CD8-positive, alpha-beta memory T cell (primary cell): ENCODE measurements at regions not wholly inside any gene's neighbourhood (a gene's known extent, or its start where the extent isn't known, plus 50 kb on each side); places are given as distances from the start of the nearest gene placed in this dataset.
A peak's percentile ranks its signal among the peaks of the same experiment; 100 is the strongest.

Experiments
- CTCF ChIA-PET: fragments of 350-600 bp; sonication (Branson Sonifier 250); formaldehyde crosslinking; loops from one replicate; lab custom pipeline; 2021; ENCODE audit warnings: antibody characterized with exemption; lab: Charles Lee
- POLR2A ChIA-PET: fragments of 350-600 bp; sonication (Branson Sonifier 250); formaldehyde crosslinking; loops from one replicate; lab custom pipeline; 2021; ENCODE audit warnings: antibody characterized with exemption; lab: Charles Lee
- DNase-seq, 5 donors: peaks; one replicate each; pipeline versions ENCODE4 v3.0.0 to v3.0.0-alpha.2; 2020 to 2022; ENCODE audit warnings: mixed read lengths in 1 of 5
- H3K27ac ChIP-seq: one replicate; pipeline ENCODE4 v1.7.0; 2013; ENCODE audit warnings: low read depth, mild to moderate bottlenecking, low read length, moderate library complexity
- H3K27me3 ChIP-seq: 2 replicates; pipeline ENCODE4 v1.7.0; 2013; ENCODE audit warnings: low read length, mild to moderate bottlenecking; ENCODE audit not compliant: insufficient read depth, poor library complexity, severe bottlenecking
- H3K36me3 ChIP-seq: 2 replicates; pipeline ENCODE4 v1.7.0; 2013; ENCODE audit warnings: mild to moderate bottlenecking, low read length, moderate library complexity; ENCODE audit not compliant: insufficient read depth
- H3K4me1 ChIP-seq: 2 replicates; pipeline ENCODE4 v1.7.0; 2013; ENCODE audit warnings: mild to moderate bottlenecking, low read length, moderate library complexity; ENCODE audit not compliant: insufficient read depth
- H3K4me3 ChIP-seq: 2 replicates; pipeline ENCODE4 v1.7.0; 2013; ENCODE audit warnings: mild to moderate bottlenecking, low read length
- H3K9me3 ChIP-seq: 2 replicates; pipeline ENCODE4 v1.7.0; 2013; ENCODE audit warnings: mild to moderate bottlenecking, low read length
- H3K27ac Mint-ChIP-seq, 8 donors: one replicate each; pipeline ENCODE4 v1.8.0; 2020 to 2021; ENCODE audit warnings: mixed read lengths in 8 of 8, mild to moderate bottlenecking in 6 of 8, inconsistent platforms in 3 of 8, moderate library complexity in 3 of 8
- H3K27me3 Mint-ChIP-seq, 2 donors: one replicate each; pipeline ENCODE4 v1.8.0; 2020 to 2021; ENCODE audit warnings: mixed read lengths in 2 of 2, mild to moderate bottlenecking in 1 of 2, moderate library complexity in 1 of 2
- H3K36me3 Mint-ChIP-seq, 3 donors: one replicate each; pipeline ENCODE4 v1.8.0; 2020 to 2021; ENCODE audit warnings: mixed read lengths in 3 of 3, inconsistent platforms in 1 of 3, mild to moderate bottlenecking in 1 of 3
- H3K4me1 Mint-ChIP-seq, 3 donors: one replicate each; pipeline ENCODE4 v1.8.0; 2020 to 2021; ENCODE audit warnings: mixed read lengths in 3 of 3, inconsistent platforms in 1 of 3, mild to moderate bottlenecking in 1 of 3
- H3K4me3 Mint-ChIP-seq, 7 donors: one replicate each; pipeline ENCODE4 v1.8.0; 2020 to 2021; ENCODE audit warnings: mixed read lengths in 7 of 7, mild to moderate bottlenecking in 6 of 7, moderate library complexity in 4 of 7, inconsistent platforms in 2 of 7
- H3K9me3 Mint-ChIP-seq, 5 donors: one replicate each; pipeline ENCODE4 v1.8.0; 2020 to 2022; ENCODE audit warnings: mixed read lengths in 5 of 5, mild to moderate bottlenecking in 3 of 5, moderate library complexity in 2 of 5, inconsistent platforms in 1 of 5

DNA sequence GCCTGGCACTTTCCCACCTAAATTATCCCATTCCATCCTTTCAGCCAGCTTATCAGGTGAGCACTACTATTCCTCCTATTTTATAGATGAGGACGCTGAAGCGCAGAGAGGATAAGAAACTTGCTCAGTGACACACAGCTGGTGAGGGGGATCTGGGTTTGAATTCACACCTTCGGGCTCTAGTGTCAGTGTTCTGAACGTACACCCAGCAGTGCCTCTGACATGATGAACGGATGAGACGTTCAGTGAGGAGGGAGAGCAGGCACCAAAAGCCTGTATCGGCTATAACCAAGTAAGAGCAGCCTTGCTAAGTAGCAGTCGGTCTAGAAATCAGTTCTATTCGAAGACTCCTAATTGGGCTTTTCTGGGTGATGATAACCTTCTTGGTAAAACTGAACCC, 167.0 kb downstream of the ASB1 start:
- Mint-ChIP-seq H3K4me3 (no peak overlapping the region), H3K36me3 (peaks cover 0 to 1% (median 0%) of the 10 kb centered on the region in 3 donors), H3K27me3 (peaks cover 5 to 10% of the 10 kb centered on the region in 2 donors), H3K27ac (no peak overlapping the region), H3K9me3 (no peaks in the 10 kb centered on the region), H3K4me1 (no peaks in the 10 kb centered on the region)
- Histone ChIP-seq H3K4me1 (no peaks in the 10 kb centered on the region), H3K4me3 (no peak overlapping the region), H3K27me3 (no peaks in the 10 kb centered on the region), H3K36me3 (no peaks in the 10 kb centered on the region), H3K27ac (no peak overlapping the region), H3K9me3 (no peaks in the 10 kb centered on the region)
- ChIA-PET CTCF (no interaction called here), POLR2A (no interaction called here)
- no peak for DNase-seq

DNA sequence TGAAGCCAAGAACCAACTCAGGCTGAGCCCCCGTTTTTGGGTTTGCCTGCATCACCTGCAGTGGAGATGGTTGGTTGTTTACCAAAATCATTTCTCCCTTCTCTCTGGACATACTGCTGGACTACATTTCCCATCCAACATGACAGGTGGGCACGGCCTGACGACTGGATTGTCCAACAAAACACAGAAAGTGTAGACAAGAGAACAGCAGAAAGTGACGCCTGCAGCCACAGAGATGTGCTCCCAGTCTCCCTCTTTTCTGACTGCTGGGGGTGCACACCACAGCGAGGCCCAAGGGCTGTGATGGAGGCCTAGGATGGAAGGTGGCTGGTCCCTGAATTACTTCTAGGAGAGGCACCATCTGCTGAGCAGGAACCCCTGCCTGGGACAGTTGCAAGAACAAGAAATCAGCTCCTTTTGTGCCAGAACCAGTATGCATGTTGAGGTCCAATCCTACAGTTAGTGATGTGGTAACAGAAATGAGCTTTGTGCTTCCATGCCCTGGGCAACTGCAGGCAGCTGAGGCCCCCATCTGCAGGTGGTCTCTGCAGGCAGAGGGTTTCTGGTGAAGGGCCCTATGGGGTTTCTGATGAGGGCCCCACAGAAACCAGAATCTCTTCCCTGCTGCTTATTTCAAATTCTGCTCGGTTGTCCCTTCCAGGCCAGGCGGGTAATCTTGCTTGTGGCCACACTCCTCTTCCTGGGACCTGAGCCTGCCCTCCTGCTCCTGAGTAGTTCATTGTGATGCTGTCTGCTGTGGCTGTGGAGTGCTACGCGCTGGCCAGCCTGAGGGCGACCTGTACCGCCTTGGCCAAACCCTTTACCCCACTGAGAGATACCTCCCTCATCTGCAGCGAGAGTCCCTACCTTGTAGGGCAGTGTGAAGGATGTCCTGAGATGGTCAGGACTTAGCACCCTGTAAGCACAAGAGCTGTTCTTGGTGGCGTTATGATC, 168.3 kb downstream of the ASB1 start:
- Mint-ChIP-seq H3K27me3 (peaks cover 10 to 16% of the 10 kb centered on the region in 2 donors), H3K27ac (no peak overlapping the region), H3K9me3 (no peaks in the 10 kb centered on the region), H3K4me1 (no peaks in the 10 kb centered on the region), H3K4me3 (no peak overlapping the region), H3K36me3 (peaks cover 0 to 1% (median 0%) of the 10 kb centered on the region in 3 donors)
- POLR2A ChIA-PET: no interaction called here
- DNase-seq: no peak
- H3K4me1 ChIP-seq: no peaks in the 10 kb centered on the region
- H3K27ac ChIP-seq: no peak overlapping the region
- no peak overlapping the region for H3K4me3 ChIP-seq
- no peaks in the 10 kb centered on the region for H3K36me3 ChIP-seq
- H3K27me3 ChIP-seq: no peaks in the 10 kb centered on the region
- CTCF ChIA-PET: no interaction called here
- H3K9me3 ChIP-seq: no peaks in the 10 kb centered on the region

DNA sequence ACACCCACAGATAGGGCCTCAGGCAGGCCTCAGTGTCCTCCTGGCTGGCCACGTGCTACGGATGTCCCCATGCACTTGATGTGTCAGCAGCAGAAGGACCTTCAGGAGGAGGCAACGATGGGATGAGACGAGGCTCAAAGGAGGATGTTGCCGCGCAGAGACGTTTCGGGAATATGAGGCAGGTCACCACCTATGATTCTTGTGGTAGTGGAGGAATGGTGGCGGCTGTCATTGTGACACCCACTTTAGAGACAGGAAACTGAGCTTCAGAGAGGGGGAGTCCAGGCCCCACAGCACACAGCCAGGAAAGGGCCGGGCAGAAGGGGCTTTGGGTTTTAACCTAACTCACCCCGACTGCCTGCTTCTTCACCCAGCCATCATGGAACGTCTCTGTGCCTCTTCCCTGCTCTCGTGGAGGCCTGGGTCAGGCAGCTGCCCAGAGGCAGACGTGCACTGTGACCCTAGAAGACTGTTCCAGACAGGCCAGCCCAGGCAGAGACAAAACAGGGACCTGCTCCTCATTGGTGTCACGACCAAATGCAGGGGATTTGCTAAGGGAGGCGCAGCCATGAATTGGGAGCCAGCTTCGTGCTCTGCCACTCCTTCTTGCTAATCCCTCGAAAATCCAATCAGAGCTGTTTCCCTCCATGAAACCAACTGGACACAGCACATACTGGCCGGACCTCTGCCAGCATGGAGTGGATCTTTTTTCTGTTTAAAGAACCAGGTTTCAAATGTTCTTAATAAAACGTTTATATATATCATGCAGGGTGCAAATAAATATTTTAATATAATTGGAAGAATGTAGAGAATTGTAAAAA, 169.2 kb downstream of the ASB1 start:
- Mint-ChIP-seq H3K4me3 (no peak overlapping the region), H3K27ac (no peak overlapping the region), H3K9me3 (no peaks in the 10 kb centered on the region), H3K4me1 (no peaks in the 10 kb centered on the region), H3K27me3 (peaks cover 10 to 20% of the 10 kb centered on the region in 2 donors), H3K36me3 (peaks cover 0 to 1% (median 0%) of the 10 kb centered on the region in 3 donors)
- Histone ChIP-seq H3K36me3 (no peaks in the 10 kb centered on the region), H3K4me3 (no peak overlapping the region), H3K27ac (no peak overlapping the region), H3K27me3 (no peaks in the 10 kb centered on the region), H3K9me3 (no peaks in the 10 kb centered on the region), H3K4me1 (no peaks in the 10 kb centered on the region)
- POLR2A ChIA-PET: no interaction called here
- DNase-seq: no peak
- CTCF ChIA-PET: no interaction called here

DNA sequence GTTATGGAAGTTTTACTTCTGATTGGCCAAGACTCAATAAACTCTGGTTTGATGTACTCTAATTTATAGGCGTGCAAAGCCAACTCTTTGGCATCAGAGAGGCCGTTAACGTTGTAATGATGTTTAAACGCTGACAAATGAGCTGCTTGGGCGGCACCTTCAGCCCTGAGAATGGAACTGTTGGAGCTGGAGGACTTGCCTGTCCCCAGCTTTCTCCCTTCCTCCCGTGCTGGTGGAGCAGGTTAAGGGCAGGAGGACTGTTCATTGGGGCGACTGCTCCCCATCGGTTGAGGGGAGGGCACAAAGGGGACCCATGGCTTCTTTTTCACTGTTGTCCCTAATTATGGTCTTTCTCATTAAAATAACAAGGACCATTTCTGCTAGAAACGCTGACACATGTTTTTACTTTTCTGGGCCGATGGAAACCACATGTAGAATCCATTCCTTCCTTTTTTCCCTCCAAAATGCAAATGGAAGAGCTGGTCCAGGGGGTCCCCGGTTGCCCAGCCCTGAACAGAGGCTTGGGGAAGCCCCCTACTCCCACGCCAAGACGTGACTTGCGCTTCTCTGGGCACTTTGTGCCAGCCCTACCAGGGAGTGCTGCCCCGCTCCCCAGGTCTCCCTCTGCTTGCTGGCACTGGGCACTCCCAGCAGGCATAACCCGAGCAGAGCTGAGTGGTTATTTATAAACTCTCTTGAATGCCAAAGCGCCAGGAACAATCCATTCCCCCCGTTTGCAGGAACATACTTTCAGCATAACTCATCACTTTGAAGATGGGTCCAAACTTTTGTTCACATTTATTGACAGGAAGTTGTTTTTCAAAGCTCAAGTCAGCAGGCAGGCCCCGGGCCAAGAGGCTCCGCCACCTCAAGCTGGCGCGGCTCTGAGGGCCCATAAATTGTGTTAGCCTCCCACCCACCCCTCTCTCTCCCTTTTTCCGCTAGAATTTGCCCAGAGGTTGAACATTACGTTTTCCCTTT, 170.1 kb downstream of the ASB1 start:
- Mint-ChIP-seq H3K27me3 (peaks cover 12 to 27% of the 10 kb centered on the region in 2 donors), H3K4me3 (no peak overlapping the region), H3K4me1 (no peaks in the 10 kb centered on the region), H3K27ac (peak overlapping the region in 2 of 8 donors; percentile 1 to 79), H3K36me3 (peaks cover 0 to 1% (median 0%) of the 10 kb centered on the region in 3 donors), H3K9me3 (no peaks in the 10 kb centered on the region)
- ChIA-PET CTCF (interaction anchor here (1.0 kb wide), 1 partner anchor 12 kb away, joined by 3 read pairs; no protein-coding TSS in a partner anchor), POLR2A (no interaction called here)
- H3K9me3 ChIP-seq: no peaks in the 10 kb centered on the region
- no peak overlapping the region for H3K4me3 ChIP-seq
- no peaks in the 10 kb centered on the region for H3K36me3 ChIP-seq
- no peaks in the 10 kb centered on the region for H3K27me3 ChIP-seq
- no peak for DNase-seq
- no peaks in the 10 kb centered on the region for H3K4me1 ChIP-seq
- no peak overlapping the region for H3K27ac ChIP-seq

DNA sequence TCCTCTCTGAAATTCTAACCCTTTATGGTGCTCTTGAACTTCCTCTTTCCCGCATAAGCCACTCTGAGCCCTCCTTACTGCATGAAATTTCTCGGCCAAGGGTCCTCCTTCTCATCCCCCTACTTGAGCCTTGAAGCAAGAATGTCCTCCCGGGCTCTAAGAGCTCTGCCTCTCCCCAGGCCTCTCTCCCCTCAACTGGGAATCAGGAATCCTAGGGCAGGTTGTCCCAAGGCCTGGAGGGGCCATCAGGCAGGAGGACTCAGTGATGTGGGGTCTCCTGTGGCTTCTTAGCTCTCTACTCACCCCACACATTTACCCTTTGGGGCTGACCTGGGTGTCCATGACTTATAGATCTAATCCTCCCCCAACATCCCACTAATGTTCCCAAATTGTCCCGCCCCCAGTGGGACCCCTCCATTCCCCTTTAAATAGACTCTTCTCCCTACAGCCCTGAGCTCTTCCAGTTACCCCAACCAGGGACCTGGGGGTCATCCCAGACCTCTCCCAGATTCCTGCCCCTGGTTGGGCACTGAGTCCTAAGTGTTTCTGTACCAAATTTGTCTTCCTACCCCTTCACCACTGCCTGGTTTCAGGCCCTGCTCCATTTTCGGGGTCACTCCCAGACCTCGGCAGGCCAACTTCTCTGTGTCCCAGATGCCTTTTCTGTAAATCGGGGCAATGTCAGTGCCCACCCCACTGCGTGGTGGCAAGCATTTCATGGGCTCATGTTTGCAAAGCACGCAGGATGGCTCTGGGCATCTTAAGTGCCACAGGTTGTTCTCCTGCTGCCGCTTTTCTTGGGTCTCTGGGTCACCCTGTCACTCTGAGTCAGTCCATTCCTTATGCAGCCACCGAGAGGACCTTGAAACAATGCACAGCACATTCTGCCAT, 171.2 kb downstream of the ASB1 start:
- no peaks in the 10 kb centered on the region for H3K4me1 Mint-ChIP-seq
- no peaks in the 10 kb centered on the region for H3K4me1 ChIP-seq
- peaks cover 0 to 1% (median 0%) of the 10 kb centered on the region in 3 donors for H3K36me3 Mint-ChIP-seq
- ChIA-PET CTCF (interaction anchor here (1.0 kb wide), 1 partner anchor 11 kb away, joined by 3 read pairs; no protein-coding TSS in a partner anchor), POLR2A (no interaction called here)
- H3K27me3 ChIP-seq: no peaks in the 10 kb centered on the region
- no peaks in the 10 kb centered on the region for H3K36me3 ChIP-seq
- peaks cover 17 to 38% of the 10 kb centered on the region in 2 donors for H3K27me3 Mint-ChIP-seq
- no peak for DNase-seq
- H3K4me3 Mint-ChIP-seq: no peak overlapping the region
- H3K27ac Mint-ChIP-seq: peak overlapping the region in 1 of 8 donors; percentile 79
- peaks cover 0 to 4% (median 3%) of the 10 kb centered on the region in 5 donors for H3K9me3 Mint-ChIP-seq
- H3K4me3 ChIP-seq: no peak overlapping the region
- no peaks in the 10 kb centered on the region for H3K9me3 ChIP-seq
- H3K27ac ChIP-seq: no peak overlapping the region

DNA sequence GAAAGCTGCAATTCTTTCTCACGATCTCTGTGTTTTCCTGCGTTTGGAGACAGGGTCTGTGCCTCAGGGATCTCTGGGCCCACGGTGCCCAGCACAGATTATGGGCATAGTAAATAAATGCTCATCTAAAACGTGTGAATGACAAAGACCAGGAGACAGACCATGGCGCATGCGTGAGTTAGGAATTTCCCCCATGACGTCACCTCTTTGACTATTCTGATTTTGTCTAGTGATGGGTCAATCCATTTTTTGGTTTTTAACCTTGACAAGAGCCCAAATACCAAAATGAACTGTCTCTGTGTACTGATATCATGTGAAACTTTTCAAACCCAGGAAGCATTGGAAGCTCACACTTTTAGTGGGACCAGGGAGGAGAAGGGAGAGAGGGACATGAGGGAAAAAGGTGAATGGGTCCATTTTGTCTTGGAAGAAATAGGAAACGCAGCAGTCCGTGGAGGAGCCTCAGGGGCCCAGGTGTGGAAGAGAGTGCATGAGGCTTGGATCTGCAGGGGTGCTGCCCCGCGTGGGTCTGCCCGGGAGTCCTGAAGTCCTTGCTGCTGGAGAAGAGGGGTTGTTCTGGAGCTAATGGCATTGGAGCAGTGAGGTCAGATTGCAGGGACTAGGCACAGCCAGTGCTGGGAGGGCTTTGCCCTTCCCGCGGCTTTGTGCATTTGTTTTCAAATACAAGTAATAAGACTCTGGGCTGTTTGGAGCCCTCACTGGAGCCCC, 172.2 kb downstream of the ASB1 start:
- Mint-ChIP-seq H3K4me3 (no peak overlapping the region), H3K4me1 (no peaks in the 10 kb centered on the region), H3K27ac (no peak overlapping the region), H3K27me3 (peaks cover 27 to 48% of the 10 kb centered on the region in 2 donors), H3K36me3 (peaks cover 0 to 3% (median 0%) of the 10 kb centered on the region in 3 donors), H3K9me3 (peaks cover 6 to 12% (median 11%) of the 10 kb centered on the region in 5 donors)
- ChIA-PET CTCF (no interaction called here), POLR2A (no interaction called here)
- Histone ChIP-seq H3K4me1 (no peaks in the 10 kb centered on the region), H3K9me3 (no peaks in the 10 kb centered on the region), H3K36me3 (no peaks in the 10 kb centered on the region), H3K4me3 (no peak overlapping the region), H3K27ac (no peak overlapping the region), H3K27me3 (no peaks in the 10 kb centered on the region)
- DNase-seq: no peak
